NCI-H2107 treated with DMSO at 0.1 percent for 48 hours (cell line): ENCODE measurements at regions not wholly inside any gene's neighbourhood (a gene's known extent, or its start where the extent isn't known, plus 50 kb on each side); places are given as distances from the start of the nearest gene placed in this dataset.

ENCODE experiments used
- DNase-seq: peaks from one replicate; lab custom pipeline; 2025; ENCODE audit not compliant: unreplicated experiment; lab: John Stamatoyannopoulos, UW

- no peak for DNase-seq
These were observed 125.6 kb upstream of the MCTP2 start for GRCh38 chr15:94105760-94106159.

- DNase-seq, result no peak
These were observed 130.5 kb upstream of the MCTP2 start for GRCh38 chr15:94100863-94101262.

- DNase-seq, result no peak
These were observed 131.8 kb upstream of the MCTP2 start for GRCh38 chr15:94099574-94099960.

- no peak for DNase-seq
These were observed 132.3 kb upstream of the MCTP2 start for GRCh38 chr15:94098921-94099573.

- DNase-seq, result no peak
These were observed 133.8 kb upstream of the MCTP2 start for GRCh38 chr15:94097552-94097951.

GRCh38 chr15:94094310-94094709 lies 137.1 kb upstream of the MCTP2 start:
- DNase-seq, result no peak

GRCh38 chr15:94086341-94086740 lies 145.0 kb upstream of the MCTP2 start:
- DNase-seq, result no peak

- DNase-seq, result no peak
These were observed 147.8 kb upstream of the MCTP2 start for GRCh38 chr15:94083467-94084052.

GRCh38 chr15:94081829-94082228 lies 149.5 kb upstream of the MCTP2 start:
- DNase-seq, result no peak

GRCh38 chr15:94080989-94081605 lies 150.3 kb upstream of the MCTP2 start:
- no peak for DNase-seq

GRCh38 chr15:94080416-94080815 lies 150.9 kb upstream of the MCTP2 start:
- no peak for DNase-seq

GRCh38 chr15:94079968-94080367 lies 151.4 kb upstream of the MCTP2 start:
- no peak for DNase-seq

- DNase-seq, result no peak
These were observed 151.9 kb upstream of the MCTP2 start for GRCh38 chr15:94079459-94079858.

- DNase-seq, result no peak
These were observed 153.4 kb upstream of the MCTP2 start for GRCh38 chr15:94077938-94078337.

GRCh38 chr15:94075349-94075748 lies 156.0 kb upstream of the MCTP2 start:
- DNase-seq, result no peak

- DNase-seq, result no peak
These were observed 160.7 kb upstream of the MCTP2 start for GRCh38 chr15:94070356-94071295.

- DNase-seq, result no peak
These were observed 161.5 kb upstream of the MCTP2 start for GRCh38 chr15:94069844-94070243.

GRCh38 chr15:94066811-94067210 lies 164.6 kb upstream of the MCTP2 start:
- no peak for DNase-seq

- DNase-seq, result no peak
These were observed 165.3 kb upstream of the MCTP2 start for GRCh38 chr15:94066046-94066445.

- no peak for DNase-seq
These were observed 166.6 kb upstream of the MCTP2 start for GRCh38 chr15:94064676-94065313.

- no peak for DNase-seq
These were observed 170.3 kb upstream of the MCTP2 start for GRCh38 chr15:94061041-94061440.
